ENCODE measurements at regions not wholly inside any gene's neighbourhood (a gene's known extent, or its start where the extent isn't known, plus 50 kb on each side); places are given as distances from the start of the nearest gene placed in this dataset.

DNA sequence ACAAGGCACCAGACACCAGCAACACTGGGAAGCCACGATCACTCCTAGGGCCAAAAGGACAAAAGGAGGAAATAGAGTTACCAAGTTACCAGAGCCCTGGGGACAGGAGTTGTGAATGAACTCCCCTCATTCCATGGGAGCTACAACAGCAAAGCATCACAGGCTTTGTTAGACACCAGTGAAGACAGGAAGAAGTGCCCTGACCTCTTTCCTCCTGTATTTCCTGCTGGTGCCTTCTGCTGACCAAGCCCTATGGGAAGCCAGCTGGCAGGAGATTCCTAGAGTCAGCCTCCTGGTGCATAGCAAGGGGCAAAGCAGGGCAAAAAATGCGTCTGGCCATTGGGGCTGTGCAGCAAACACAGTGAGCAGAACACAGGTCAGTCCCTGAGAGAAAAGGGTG, 374.7 kb downstream of the ZSWIM6 start:
- ATAC-seq (no peak), DNase-seq (no peak)
- H3K27me3 Mint-ChIP-seq, result peaks cover 0 to 30% (median 27%) of the 10 kb centered on the region in 5 donors
- ChIA-PET CTCF (no interaction called here), POLR2A (no interaction called here)
- H3K9me3 Mint-ChIP-seq, result peaks cover 0 to 18% (median 6%) of the 10 kb centered on the region in 11 donors
- H3K4me3 Mint-ChIP-seq, result no peak overlapping the region
- Histone ChIP-seq H3K9me3 (ENCODE audit: control insufficient read depth in 2 of 3, low read length in 3 of 3) (no peaks in the 10 kb centered on the region), H3K36me3 (ENCODE audit: control insufficient read depth in 2 of 3, insufficient read depth in 3 of 3, low read length in 3 of 3) (no peaks in the 10 kb centered on the region), H3K27ac (ENCODE audit: low read depth, low read length) (no peak overlapping the region), H3K4me3 (ENCODE audit: low read length) (no peak overlapping the region), H3K4me1 (ENCODE audit: control insufficient read depth in 2 of 2, insufficient read depth in 2 of 2, low read length in 2 of 2) (no peaks in the 10 kb centered on the region), H3K27me3 (ENCODE audit: control insufficient read depth in 2 of 2, insufficient read depth in 2 of 2, low read length in 2 of 2) (no peaks in the 10 kb centered on the region)
- H3K27ac Mint-ChIP-seq, result no peak overlapping the region
- H3K36me3 Mint-ChIP-seq, result no peaks in the 10 kb centered on the region
- peaks cover 0 to 2% (median 0%) of the 10 kb centered on the region in 7 donors for H3K4me1 Mint-ChIP-seq
- intact Hi-C loops (cut with micrococcal nuclease), result no loop called here

DNA sequence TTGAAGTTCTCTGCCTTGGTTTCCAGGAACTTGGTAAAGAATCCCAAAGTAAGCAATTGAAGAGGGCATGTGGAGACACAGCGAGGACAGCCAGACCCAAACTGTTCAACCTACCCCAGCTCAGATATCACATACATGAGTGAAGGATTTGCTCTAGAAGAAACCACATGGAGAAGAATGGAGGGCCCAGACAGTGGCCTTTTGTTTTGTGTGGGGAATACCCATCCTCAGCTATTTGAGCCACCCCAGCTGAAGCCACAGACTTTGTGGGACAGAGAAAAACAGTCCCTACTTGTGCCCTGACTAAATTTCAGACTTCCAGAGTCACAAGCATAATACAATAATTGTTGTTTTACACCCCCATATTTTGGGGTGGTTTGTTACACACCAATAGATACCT, 387.1 kb downstream of the ZSWIM6 start:
- intact Hi-C loops (cut with micrococcal nuclease), result no loop called here
- H3K9me3 Mint-ChIP-seq, result peaks cover 0 to 27% (median 8%) of the 10 kb centered on the region in 11 donors
- H3K4me3 Mint-ChIP-seq, result no peak overlapping the region
- no peak overlapping the region for H3K27ac Mint-ChIP-seq
- ATAC-seq (no peak), DNase-seq (no peak)
- H3K36me3 ChIP-seq (ENCODE audit: control insufficient read depth in 2 of 3, insufficient read depth in 3 of 3, low read length in 3 of 3), result no peaks in the 10 kb centered on the region
- H3K27ac ChIP-seq (ENCODE audit: low read depth, low read length), result no peak overlapping the region
- no peaks in the 10 kb centered on the region for H3K4me1 Mint-ChIP-seq
- H3K27me3 ChIP-seq (ENCODE audit: control insufficient read depth in 2 of 2, insufficient read depth in 2 of 2, low read length in 2 of 2), result no peaks in the 10 kb centered on the region
- CTCF ChIA-PET, result no interaction called here
- H3K4me3 ChIP-seq (ENCODE audit: low read length), result no peak overlapping the region
- no peaks in the 10 kb centered on the region for H3K9me3 ChIP-seq (ENCODE audit: control insufficient read depth in 2 of 3, low read length in 3 of 3)
- no peaks in the 10 kb centered on the region for H3K36me3 Mint-ChIP-seq
- POLR2A ChIA-PET, result no interaction called here
- H3K4me1 ChIP-seq (ENCODE audit: control insufficient read depth in 2 of 2, insufficient read depth in 2 of 2, low read length in 2 of 2), result no peaks in the 10 kb centered on the region
- peaks cover 0 to 30% (median 7%) of the 10 kb centered on the region in 5 donors for H3K27me3 Mint-ChIP-seq

DNA sequence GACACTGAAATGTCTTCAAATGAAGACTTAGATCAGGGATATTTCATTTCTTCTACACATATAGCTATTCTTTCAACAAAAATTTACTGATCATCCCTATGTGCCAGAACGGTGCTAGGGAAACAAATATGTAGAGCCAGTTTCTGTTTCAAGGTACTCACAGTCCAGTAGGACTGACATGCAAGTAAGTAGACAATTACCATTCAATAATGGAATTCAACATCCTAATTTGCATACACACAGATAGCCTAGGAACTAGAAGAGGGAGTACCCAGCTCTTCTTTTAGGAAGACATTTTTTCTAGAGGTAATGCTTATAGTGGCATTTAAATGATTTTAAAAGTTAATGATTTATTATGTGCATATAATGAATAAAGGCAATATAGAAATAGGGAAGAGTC, 388.8 kb downstream of the ZSWIM6 start:
- CTCF ChIA-PET, result no interaction called here
- H3K4me1 ChIP-seq (ENCODE audit: control insufficient read depth in 2 of 2, insufficient read depth in 2 of 2, low read length in 2 of 2), result no peaks in the 10 kb centered on the region
- H3K4me3 Mint-ChIP-seq, result no peak overlapping the region

DNA sequence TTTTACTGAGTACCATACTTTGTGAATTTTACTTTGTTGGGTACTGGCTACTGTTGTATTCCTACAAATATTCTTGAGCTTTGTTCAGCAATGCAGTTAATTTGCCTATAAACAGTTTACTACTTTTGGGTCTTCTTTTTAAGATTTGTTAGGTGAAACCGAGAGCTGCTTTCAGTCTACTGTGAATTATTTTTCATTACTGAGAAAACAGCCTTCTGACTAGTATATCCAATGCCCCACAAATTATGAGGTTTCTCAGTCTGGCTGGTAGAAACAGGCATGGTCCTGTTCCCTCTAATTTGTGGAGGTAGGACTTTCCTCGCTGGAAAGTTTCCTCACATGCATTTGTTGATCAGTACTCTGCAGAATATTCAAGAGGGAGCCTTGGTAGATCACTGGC, 392.0 kb downstream of the ZSWIM6 start:
- H3K27me3 Mint-ChIP-seq, result peaks cover 0 to 22% (median 10%) of the 10 kb centered on the region in 5 donors
- no peaks in the 10 kb centered on the region for H3K36me3 Mint-ChIP-seq
- no peaks in the 10 kb centered on the region for H3K27me3 ChIP-seq (ENCODE audit: control insufficient read depth in 2 of 2, insufficient read depth in 2 of 2, low read length in 2 of 2)
- H3K9me3 Mint-ChIP-seq, result peaks cover 0 to 24% (median 8%) of the 10 kb centered on the region in 11 donors
- H3K27ac ChIP-seq (ENCODE audit: low read depth, low read length), result no peak overlapping the region
- H3K4me3 ChIP-seq (ENCODE audit: low read length), result no peak overlapping the region
- no peak for DNase-seq
- intact Hi-C loops (cut with micrococcal nuclease), result no loop called here
- no peaks in the 10 kb centered on the region for H3K4me1 ChIP-seq (ENCODE audit: control insufficient read depth in 2 of 2, insufficient read depth in 2 of 2, low read length in 2 of 2)
- no peaks in the 10 kb centered on the region for H3K9me3 ChIP-seq (ENCODE audit: control insufficient read depth in 2 of 3, low read length in 3 of 3)
- no peak overlapping the region for H3K4me3 Mint-ChIP-seq
- H3K27ac Mint-ChIP-seq, result no peak overlapping the region
- no peaks in the 10 kb centered on the region for H3K36me3 ChIP-seq (ENCODE audit: control insufficient read depth in 2 of 3, insufficient read depth in 3 of 3, low read length in 3 of 3)
- POLR2A ChIA-PET, result no interaction called here
- ATAC-seq, result no peak
- CTCF ChIA-PET, result no interaction called here
- no peaks in the 10 kb centered on the region for H3K4me1 Mint-ChIP-seq

More for the DNA sequence above, 388.8 kb downstream of the ZSWIM6 start:
- DNase-seq, result no peak
- H3K9me3 ChIP-seq (ENCODE audit: control insufficient read depth in 2 of 3, low read length in 3 of 3), result no peaks in the 10 kb centered on the region
- intact Hi-C loops (cut with micrococcal nuclease), result no loop called here
- Mint-ChIP-seq H3K4me1 (no peaks in the 10 kb centered on the region), H3K27ac (no peak overlapping the region), H3K27me3 (peaks cover 0 to 30% (median 9%) of the 10 kb centered on the region in 5 donors), H3K9me3 (peaks cover 0 to 27% (median 8%) of the 10 kb centered on the region in 11 donors), H3K36me3 (no peaks in the 10 kb centered on the region)
- H3K27me3 ChIP-seq (ENCODE audit: control insufficient read depth in 2 of 2, insufficient read depth in 2 of 2, low read length in 2 of 2), result no peaks in the 10 kb centered on the region
- no peak for ATAC-seq
- no peak overlapping the region for H3K4me3 ChIP-seq (ENCODE audit: low read length)
- H3K27ac ChIP-seq (ENCODE audit: low read depth, low read length), result no peak overlapping the region
- no peaks in the 10 kb centered on the region for H3K36me3 ChIP-seq (ENCODE audit: control insufficient read depth in 2 of 3, insufficient read depth in 3 of 3, low read length in 3 of 3)
- POLR2A ChIA-PET, result no interaction called here

DNA sequence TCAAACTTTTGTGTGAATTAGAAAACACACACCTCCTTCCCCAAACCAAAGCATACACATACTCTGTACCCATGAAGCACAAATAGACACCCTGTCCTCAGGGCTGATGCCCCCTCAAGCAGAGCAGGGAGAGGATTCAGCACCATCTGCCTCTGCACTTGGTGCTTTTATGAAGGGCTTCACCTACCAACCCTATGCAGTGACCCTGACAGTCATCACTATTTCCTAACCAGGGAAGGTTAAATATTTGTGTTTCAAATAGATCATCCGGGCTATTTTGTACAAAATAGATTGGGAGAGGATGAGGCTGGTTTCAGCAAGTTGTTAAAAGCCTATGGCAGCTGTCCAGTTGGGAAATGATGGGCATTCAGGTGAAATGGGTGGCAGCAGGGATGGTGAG, 396.2 kb downstream of the ZSWIM6 start:
- no peak for DNase-seq
- no peaks in the 10 kb centered on the region for H3K4me1 Mint-ChIP-seq
- Histone ChIP-seq H3K4me1 (ENCODE audit: control insufficient read depth in 2 of 2, insufficient read depth in 2 of 2, low read length in 2 of 2) (no peaks in the 10 kb centered on the region), H3K27me3 (ENCODE audit: control insufficient read depth in 2 of 2, insufficient read depth in 2 of 2, low read length in 2 of 2) (no peaks in the 10 kb centered on the region), H3K4me3 (ENCODE audit: low read length) (no peak overlapping the region), H3K27ac (ENCODE audit: low read depth, low read length) (no peak overlapping the region), H3K36me3 (ENCODE audit: control insufficient read depth in 2 of 3, insufficient read depth in 3 of 3, low read length in 3 of 3) (no peaks in the 10 kb centered on the region), H3K9me3 (ENCODE audit: control insufficient read depth in 2 of 3, low read length in 3 of 3) (no peaks in the 10 kb centered on the region)
- ChIA-PET CTCF (no interaction called here), POLR2A (no interaction called here)
- H3K9me3 Mint-ChIP-seq, result peaks cover 0 to 11% (median 0%) of the 10 kb centered on the region in 11 donors
- intact Hi-C loops (cut with micrococcal nuclease), result no loop called here
- no peak overlapping the region for H3K4me3 Mint-ChIP-seq
- H3K27me3 Mint-ChIP-seq, result peaks cover 8 to 36% (median 25%) of the 10 kb centered on the region in 5 donors
- no peak overlapping the region for H3K27ac Mint-ChIP-seq
- no peaks in the 10 kb centered on the region for H3K36me3 Mint-ChIP-seq
- no peak for ATAC-seq

DNA sequence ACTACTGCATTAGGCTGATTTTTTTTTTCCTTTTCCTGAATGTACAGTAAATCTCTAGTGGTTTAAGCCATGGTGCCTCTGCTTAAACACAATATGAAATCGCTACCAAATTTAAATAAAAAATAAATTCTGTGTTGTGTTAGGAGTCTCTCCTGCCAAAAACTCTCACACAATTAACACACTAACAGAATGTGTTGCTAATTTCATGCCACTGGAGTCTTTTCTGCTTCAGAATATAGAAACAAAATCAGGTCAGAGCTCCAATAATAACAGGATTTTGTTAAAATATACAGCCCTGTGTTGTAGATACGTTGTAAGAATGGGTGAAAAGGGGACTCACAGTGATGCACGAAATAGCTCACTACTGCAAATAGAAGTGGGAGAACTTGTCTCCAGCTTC, 398.8 kb downstream of the ZSWIM6 start:
- ATAC-seq (no peak), DNase-seq (no peak)
- Histone ChIP-seq H3K9me3 (ENCODE audit: control insufficient read depth in 2 of 3, low read length in 3 of 3) (no peaks in the 10 kb centered on the region), H3K4me3 (ENCODE audit: low read length) (no peak overlapping the region), H3K4me1 (ENCODE audit: control insufficient read depth in 2 of 2, insufficient read depth in 2 of 2, low read length in 2 of 2) (no peaks in the 10 kb centered on the region), H3K36me3 (ENCODE audit: control insufficient read depth in 2 of 3, insufficient read depth in 3 of 3, low read length in 3 of 3) (no peaks in the 10 kb centered on the region), H3K27ac (ENCODE audit: low read depth, low read length) (no peak overlapping the region), H3K27me3 (ENCODE audit: control insufficient read depth in 2 of 2, insufficient read depth in 2 of 2, low read length in 2 of 2) (no peaks in the 10 kb centered on the region)
- H3K27me3 Mint-ChIP-seq, result peaks cover 8 to 31% (median 16%) of the 10 kb centered on the region in 5 donors
- ChIA-PET POLR2A (no interaction called here), CTCF (no interaction called here)
- no peak overlapping the region for H3K4me3 Mint-ChIP-seq
- intact Hi-C loops (cut with micrococcal nuclease), result no loop called here
- H3K27ac Mint-ChIP-seq, result no peak overlapping the region
- H3K9me3 Mint-ChIP-seq, result peaks cover 0 to 4% (median 0%) of the 10 kb centered on the region in 11 donors
- H3K4me1 Mint-ChIP-seq, result no peaks in the 10 kb centered on the region
- no peaks in the 10 kb centered on the region for H3K36me3 Mint-ChIP-seq

DNA sequence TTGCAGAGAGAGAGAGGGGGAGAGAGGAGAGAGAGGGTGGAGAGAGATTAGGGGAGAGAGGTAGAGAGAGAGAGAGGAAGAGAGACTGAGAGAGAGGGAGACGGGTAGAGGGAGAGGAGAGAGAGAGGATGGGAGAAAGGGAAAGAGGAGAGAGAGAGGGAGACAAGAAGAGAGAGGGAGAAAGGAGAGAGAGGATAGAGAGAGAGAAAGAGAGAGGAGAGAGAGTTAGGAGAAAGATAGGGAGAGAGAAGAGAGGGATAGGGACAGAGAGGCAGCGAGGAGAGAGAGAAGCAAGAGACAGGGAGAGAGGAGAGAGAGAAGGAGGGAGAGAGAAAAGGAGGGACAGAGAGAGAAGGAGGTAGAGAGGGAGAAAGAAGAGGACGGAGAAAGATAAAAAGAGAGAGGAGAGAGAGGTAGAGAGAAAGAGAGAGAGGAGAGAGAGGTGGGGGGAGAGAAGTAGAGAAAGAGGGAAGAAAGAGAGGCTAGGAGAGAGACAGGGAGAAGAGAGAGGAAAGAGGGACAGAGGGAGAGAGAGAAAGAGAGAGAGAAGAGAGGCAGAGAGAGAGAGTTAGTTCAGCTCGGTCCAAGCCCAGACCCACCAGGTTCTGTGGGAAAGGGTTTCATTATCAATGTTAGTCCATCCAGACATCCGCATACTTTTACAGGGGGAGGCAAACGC, 399.3 kb downstream of the ZSWIM6 start:
- no peak for DNase-seq
- no peak overlapping the region for H3K27ac ChIP-seq (ENCODE audit: low read depth, low read length)
- no peaks in the 10 kb centered on the region for H3K27me3 ChIP-seq (ENCODE audit: control insufficient read depth in 2 of 2, insufficient read depth in 2 of 2, low read length in 2 of 2)
- H3K27me3 Mint-ChIP-seq, result peaks cover 8 to 31% (median 13%) of the 10 kb centered on the region in 5 donors
- CTCF ChIA-PET, result no interaction called here
- POLR2A ChIA-PET, result no interaction called here
- H3K36me3 Mint-ChIP-seq, result no peaks in the 10 kb centered on the region
- no peaks in the 10 kb centered on the region for H3K36me3 ChIP-seq (ENCODE audit: control insufficient read depth in 2 of 3, insufficient read depth in 3 of 3, low read length in 3 of 3)
- intact Hi-C loops (cut with micrococcal nuclease), result no loop called here
- no peak overlapping the region for H3K4me3 Mint-ChIP-seq
- H3K4me1 Mint-ChIP-seq, result no peaks in the 10 kb centered on the region
- no peak overlapping the region for H3K27ac Mint-ChIP-seq
- H3K4me1 ChIP-seq (ENCODE audit: control insufficient read depth in 2 of 2, insufficient read depth in 2 of 2, low read length in 2 of 2), result no peaks in the 10 kb centered on the region
- no peak overlapping the region for H3K4me3 ChIP-seq (ENCODE audit: low read length)
- H3K9me3 ChIP-seq (ENCODE audit: control insufficient read depth in 2 of 3, low read length in 3 of 3), result no peaks in the 10 kb centered on the region
- H3K9me3 Mint-ChIP-seq, result peaks cover 0 to 4% (median 0%) of the 10 kb centered on the region in 11 donors
- ATAC-seq, result no peak

Data from naive thymus-derived CD4-positive, alpha-beta T cell (primary cell).